ENCODE measurements at regions not wholly inside any gene's neighbourhood (a gene's known extent, or its start where the extent isn't known, plus 50 kb on each side); places are given as distances from the start of the nearest gene placed in this dataset.
"Not testable (repeated sequence)": the region's sequence is repeated elsewhere in the genome, so short reads cannot be mapped to it uniquely, and the experiment has no call there.

- TF ChIP-seq, protein P1, sequence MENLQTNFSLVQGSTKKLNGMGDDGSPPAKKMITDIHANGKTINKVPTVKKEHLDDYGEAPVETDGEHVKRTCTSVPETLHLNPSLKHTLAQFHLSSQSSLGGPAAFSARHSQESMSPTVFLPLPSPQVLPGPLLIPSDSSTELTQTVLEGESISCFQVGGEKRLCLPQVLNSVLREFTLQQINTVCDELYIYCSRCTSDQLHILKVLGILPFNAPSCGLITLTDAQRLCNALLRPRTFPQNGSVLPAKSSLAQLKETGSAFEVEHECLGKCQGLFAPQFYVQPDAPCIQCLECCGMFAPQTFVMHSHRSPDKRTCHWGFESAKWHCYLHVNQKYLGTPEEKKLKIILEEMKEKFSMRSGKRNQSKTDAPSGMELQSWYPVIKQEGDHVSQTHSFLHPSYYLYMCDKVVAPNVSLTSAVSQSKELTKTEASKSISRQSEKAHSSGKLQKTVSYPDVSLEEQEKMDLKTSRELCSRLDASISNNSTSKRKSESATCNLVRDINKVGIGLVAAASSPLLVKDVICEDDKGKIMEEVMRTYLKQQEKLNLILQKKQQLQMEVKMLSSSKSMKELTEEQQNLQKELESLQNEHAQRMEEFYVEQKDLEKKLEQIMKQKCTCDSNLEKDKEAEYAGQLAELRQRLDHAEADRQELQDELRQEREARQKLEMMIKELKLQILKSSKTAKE (IDR thresholded peaks at IDR 0.05; ENCODE audit: low read depth, poor library complexity, severe bottlenecking) = no peak
- no peak for TF ChIP-seq CREM (IDR thresholded peaks at IDR 0.05; ENCODE audit: low read depth)
- no peak for TF ChIP-seq STAT3 (IDR thresholded peaks at IDR 0.05; ENCODE audit: low read depth, low read length)
Observed at GRCh38 chrX:28126886-28127285, 145.6 kb upstream of the DCAF8L1 start (continued).

DNA sequence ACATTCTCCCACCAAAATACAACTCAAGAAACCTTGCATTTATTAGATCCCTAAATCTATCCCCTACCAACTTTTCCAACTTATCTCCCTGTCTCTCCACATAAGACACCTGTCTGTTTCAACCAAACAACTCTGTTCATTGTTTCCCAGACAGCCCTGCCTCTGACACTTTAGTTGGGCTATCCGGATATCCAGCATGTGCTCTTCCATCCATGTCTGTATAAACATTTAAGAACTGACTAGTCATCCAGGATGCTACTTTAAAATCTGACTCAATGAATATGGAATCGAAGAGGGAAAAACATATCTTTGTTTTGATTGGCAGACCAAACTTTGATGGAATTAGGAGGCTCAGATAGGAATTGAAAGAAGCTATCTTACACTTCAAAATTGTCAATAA is 143.2 kb upstream of the DCAF8L1 start:
- Histone ChIP-seq H3K9ac (ENCODE audit: control insufficient read depth, insufficient read depth, low read length) (no peak overlapping the region), H3K9me3 (replicated peaks; ENCODE audit: control insufficient read depth, insufficient read depth, low read length) (no peaks in the 10 kb centered on the region), H4K20me1 (ENCODE audit: control insufficient read depth, insufficient read depth) (no peaks in the 10 kb centered on the region), H3K4me3 (no peak overlapping the region), H2AFZ (ENCODE audit: control insufficient read depth, low read depth, low read length) (no peak overlapping the region), H3K36me3 (ENCODE audit: control insufficient read depth in 2 of 2, insufficient read depth in 2 of 2, low read length in 1 of 2) (no peaks in the 10 kb centered on the region), H3K27me3 (replicated peaks in 1 of 2; ENCODE audit: control insufficient read depth in 2 of 2, insufficient read depth in 2 of 2, low read length in 1 of 2) (no peaks in the 10 kb centered on the region), H3K4me1 (ENCODE audit: control insufficient read depth, insufficient read depth, low read length) (no peaks in the 10 kb centered on the region), H3K79me2 (ENCODE audit: control insufficient read depth, insufficient read depth, low read length) (no peaks in the 10 kb centered on the region), H3K27ac (ENCODE audit: control insufficient read depth, insufficient read depth) (no peak overlapping the region), H3K4me2 (ENCODE audit: control insufficient read depth, insufficient read depth) (no peak overlapping the region)
- BruUV-seq (replicated peaks) = no TSS peak
- no peak for TF ChIP-seq ZNF687 (IDR thresholded peaks at IDR 0.05)
- TF ChIP-seq ASH2L (IDR thresholded peaks at IDR 0.05; ENCODE audit: borderline replicate concordance, low read depth) = no peak
- no peak for TF ChIP-seq BRCA1 (IDR thresholded peaks at IDR 0.05; ENCODE audit: low read depth, low read length)
- TF ChIP-seq RAD21 (IDR thresholded peaks at IDR 0.05; ENCODE audit: insufficient read depth, low read depth, low read length) = no peak
- no peak for TF ChIP-seq USF1 (IDR thresholded peaks at IDR 0.05; ENCODE audit: borderline replicate concordance, extremely low read length, insufficient read depth, low read depth, low read length)
- in situ Hi-C loops (cut with MboI) = no loop called here
- intact Hi-C loops (cut with micrococcal nuclease; ENCODE audit: unreplicated experiment) = no loop called here
- 18% methylated on average over 2 of the region's 2 CpGs for WGBS (ENCODE audit: insufficient coverage, insufficient replicate concordance, low lambda C conversion rate, missing lambda C conversion rate)
- DNase-seq (ENCODE audit: low read depth, low spot score) = no peak
- no peak for ATAC-seq
- CTCF ChIA-PET = no interaction called here
- SMC1A ChIA-PET (ENCODE audit: uncharacterized antibody, unreplicated experiment) = interaction anchor here (0.6 to 1.5 kb wide), 2 partner anchors 12 to 38 kb away, joined by 3 read pairs; no protein-coding TSS in a partner anchor
- RAD21 ChIA-PET (ENCODE audit: unreplicated experiment) = no interaction called here
- POLR2A ChIA-PET = no interaction called here
- no peak for FAIRE-seq

GRCh38 chrX:28120580-28121245 is 139.5 kb upstream of the DCAF8L1 start:
- FAIRE-seq; H3K4me1 ChIP-seq (ENCODE audit: control insufficient read depth, insufficient read depth, low read length); intact Hi-C loops (cut with micrococcal nuclease; ENCODE audit: unreplicated experiment); H3K9ac ChIP-seq (ENCODE audit: control insufficient read depth, insufficient read depth, low read length); SMC1A ChIA-PET (ENCODE audit: uncharacterized antibody, unreplicated experiment); H2AFZ ChIP-seq (ENCODE audit: control insufficient read depth, low read depth, low read length); H3K36me3 ChIP-seq (ENCODE audit: control insufficient read depth in 2 of 2, insufficient read depth in 2 of 2, low read length in 1 of 2); H3K4me2 ChIP-seq (ENCODE audit: control insufficient read depth, insufficient read depth); H3K27ac ChIP-seq (ENCODE audit: control insufficient read depth, insufficient read depth); CTCF ChIA-PET; DNase-seq (ENCODE audit: low read depth, low spot score); RAD21 ChIA-PET (ENCODE audit: unreplicated experiment); ATAC-seq; H3K9me3 ChIP-seq (replicated peaks; ENCODE audit: control insufficient read depth, insufficient read depth, low read length); H4K20me1 ChIP-seq (ENCODE audit: control insufficient read depth, insufficient read depth); H3K27me3 ChIP-seq (replicated peaks in 1 of 2; ENCODE audit: control insufficient read depth in 2 of 2, insufficient read depth in 2 of 2, low read length in 1 of 2); H3K4me3 ChIP-seq; in situ Hi-C loops (cut with MboI); POLR2A ChIA-PET; BruUV-seq (replicated peaks); H3K79me2 ChIP-seq (ENCODE audit: control insufficient read depth, insufficient read depth, low read length): not testable (repeated sequence)
- WGBS (ENCODE audit: insufficient coverage, insufficient replicate concordance, low lambda C conversion rate, missing lambda C conversion rate) = 53% methylated on average over 8 of the region's 8 CpGs

Measured in GM12878 (cell line).